Thyroid gland (tissue), 4 donors: ENCODE measurements at regions not wholly inside any gene's neighbourhood (a gene's known extent, or its start where the extent isn't known, plus 50 kb on each side); places are given as distances from the start of the nearest gene placed in this dataset.
A peak's percentile ranks its signal among the peaks of the same experiment; 100 is the strongest.

Experiments used
- DNase-seq, 2 donors: peaks; one replicate each; pipeline ENCODE4 v3.0.0-alpha.2; 2019
- H3K27ac ChIP-seq, 3 donors: fragments of 200-600 bp; sonication (generic); 1 replicate in 2 of 3; 2 replicates in 1 of 3; pipeline ENCODE4 v1.5.1; 2016 to 2019; ENCODE audit warnings: mild to moderate bottlenecking in 1 of 3, moderate library complexity in 1 of 3
- H3K27me3 ChIP-seq: fragments of 200-600 bp; sonication (generic); one replicate; pipeline ENCODE4 v1.5.1; 2019
- H3K36me3 ChIP-seq, 2 donors: fragments of 200-600 bp; sonication (generic); one replicate each; pipeline ENCODE4 v1.5.1; 2016 to 2019
- H3K4me1 ChIP-seq, 2 donors: fragments of 200-600 bp; sonication (generic); one replicate each; pipeline ENCODE4 v1.5.1; 2017 to 2019
- H3K4me3 ChIP-seq, 3 donors: fragments of 200-600 bp; sonication (generic); replicated peaks in 1 of 3; 1 replicate in 2 of 3; 2 replicates in 1 of 3; pipeline ENCODE4 v1.5.1; 2016; ENCODE audit warnings: mild to moderate bottlenecking in 1 of 3
- H3K9me3 ChIP-seq: fragments of 200-600 bp; sonication (generic); one replicate; pipeline ENCODE4 v1.5.1; 2017
- POLR2A ChIP-seq, 2 donors: fragments of 450-650 bp; IDR thresholded peaks; one replicate each; pipeline ENCODE4 v1.6.1; 2017; ENCODE audit warnings: antibody characterized with exemption in 2 of 2, mild to moderate bottlenecking in 2 of 2, moderate library complexity in 1 of 2
- WGBS, 2 donors: methylation state at CpG; one replicate each; pipeline ENCODE4 v1.1.5; 2017; 5-methylcytosine and 5-hydroxymethylcytosine counted together
- intact Hi-C: fragments of 100-400 bp; cut with DNase I; formaldehyde crosslinking; loops from one replicate; pipeline ENCODE4 v1.15.1; 2023
- TF ChIP-seq, protein P1 (sequence below), 6 experiments: fragments of 200-600 bp in 3 of 6; fragments of 450-650 bp in 3 of 6; sonication (generic) in 3 of 6; IDR thresholded peaks; one replicate each; pipeline ENCODE4 v1.5.1; 2016 to 2019; ENCODE audit warnings: antibody characterized with exemption in 6 of 6, mild to moderate bottlenecking in 2 of 6, inconsistent platforms in 1 of 6, moderate library complexity in 1 of 6

DNA sequence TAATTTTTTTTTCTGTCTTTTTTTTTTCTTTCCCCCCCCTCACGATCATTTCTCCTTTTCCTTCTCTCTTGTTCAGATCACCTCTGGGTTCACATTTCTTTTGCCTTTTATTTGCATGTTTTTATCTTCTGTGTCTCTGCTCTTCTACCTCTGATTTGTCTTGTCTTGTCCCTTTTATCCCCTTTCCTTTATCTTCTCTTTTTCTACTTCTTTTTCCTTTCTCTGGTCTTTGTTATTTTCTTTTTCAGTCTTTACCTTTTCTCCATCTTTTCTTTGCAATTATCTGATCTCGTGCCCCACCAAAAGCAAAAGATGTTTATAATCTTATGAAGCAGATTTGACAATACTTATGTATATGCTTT, 77.8 kb upstream of the RAP1B start:
- WGBS, 2 donors = 84 to 88% methylated on average over 2 of the region's 2 CpGs
- Histone ChIP-seq H3K4me3 (no peak overlapping the region), H3K27me3 (no peaks in the 10 kb centered on the region), H3K36me3 (no peaks in the 10 kb centered on the region), H3K9me3 (no peaks in the 10 kb centered on the region), H3K4me1 (peaks cover 11 to 27% of the 10 kb centered on the region in 2 donors), H3K27ac (no peak overlapping the region)
- TF ChIP-seq, protein P1, sequence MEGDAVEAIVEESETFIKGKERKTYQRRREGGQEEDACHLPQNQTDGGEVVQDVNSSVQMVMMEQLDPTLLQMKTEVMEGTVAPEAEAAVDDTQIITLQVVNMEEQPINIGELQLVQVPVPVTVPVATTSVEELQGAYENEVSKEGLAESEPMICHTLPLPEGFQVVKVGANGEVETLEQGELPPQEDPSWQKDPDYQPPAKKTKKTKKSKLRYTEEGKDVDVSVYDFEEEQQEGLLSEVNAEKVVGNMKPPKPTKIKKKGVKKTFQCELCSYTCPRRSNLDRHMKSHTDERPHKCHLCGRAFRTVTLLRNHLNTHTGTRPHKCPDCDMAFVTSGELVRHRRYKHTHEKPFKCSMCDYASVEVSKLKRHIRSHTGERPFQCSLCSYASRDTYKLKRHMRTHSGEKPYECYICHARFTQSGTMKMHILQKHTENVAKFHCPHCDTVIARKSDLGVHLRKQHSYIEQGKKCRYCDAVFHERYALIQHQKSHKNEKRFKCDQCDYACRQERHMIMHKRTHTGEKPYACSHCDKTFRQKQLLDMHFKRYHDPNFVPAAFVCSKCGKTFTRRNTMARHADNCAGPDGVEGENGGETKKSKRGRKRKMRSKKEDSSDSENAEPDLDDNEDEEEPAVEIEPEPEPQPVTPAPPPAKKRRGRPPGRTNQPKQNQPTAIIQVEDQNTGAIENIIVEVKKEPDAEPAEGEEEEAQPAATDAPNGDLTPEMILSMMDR (IDR thresholded peaks at IDR 0.05) = no peak
- TF ChIP-seq POLR2A (IDR thresholded peaks at IDR 0.05) = no peak
- no peak for DNase-seq
- intact Hi-C loops = no loop called here

DNA sequence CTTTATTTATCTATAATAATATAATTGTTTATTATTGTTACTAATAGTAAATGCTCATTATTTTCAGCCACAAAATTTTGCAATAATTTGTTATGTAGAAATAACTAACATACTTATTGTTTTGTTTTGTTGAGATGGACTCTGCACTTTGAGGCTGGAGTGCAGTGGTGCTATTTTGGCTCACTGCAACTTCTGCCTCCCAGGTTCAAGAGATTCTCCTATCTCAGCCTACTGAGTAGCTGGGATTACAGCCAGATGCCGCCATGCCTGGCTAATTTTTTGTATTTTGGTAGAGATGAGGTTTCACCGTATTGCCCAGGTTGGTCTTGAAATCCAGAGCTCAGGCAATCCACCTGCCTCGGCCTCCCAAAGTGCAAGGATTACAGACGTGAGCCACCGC, 76.6 kb upstream of the RAP1B start:
- H3K27me3 ChIP-seq = no peaks in the 10 kb centered on the region
- TF ChIP-seq POLR2A (IDR thresholded peaks at IDR 0.05) = no peak
- TF ChIP-seq, protein P1 (IDR thresholded peaks at IDR 0.05) = no peak
- no peaks in the 10 kb centered on the region for H3K9me3 ChIP-seq
- H3K36me3 ChIP-seq = no peaks in the 10 kb centered on the region
- no peak overlapping the region for H3K4me3 ChIP-seq
- intact Hi-C loops = no loop called here
- WGBS, 2 donors = 80 to 87% methylated on average over 5 of the region's 5 CpGs
- H3K27ac ChIP-seq = no peak overlapping the region
- H3K4me1 ChIP-seq = peaks cover 11 to 21% of the 10 kb centered on the region in 2 donors
- DNase-seq = peak; percentile 17 to 49

DNA sequence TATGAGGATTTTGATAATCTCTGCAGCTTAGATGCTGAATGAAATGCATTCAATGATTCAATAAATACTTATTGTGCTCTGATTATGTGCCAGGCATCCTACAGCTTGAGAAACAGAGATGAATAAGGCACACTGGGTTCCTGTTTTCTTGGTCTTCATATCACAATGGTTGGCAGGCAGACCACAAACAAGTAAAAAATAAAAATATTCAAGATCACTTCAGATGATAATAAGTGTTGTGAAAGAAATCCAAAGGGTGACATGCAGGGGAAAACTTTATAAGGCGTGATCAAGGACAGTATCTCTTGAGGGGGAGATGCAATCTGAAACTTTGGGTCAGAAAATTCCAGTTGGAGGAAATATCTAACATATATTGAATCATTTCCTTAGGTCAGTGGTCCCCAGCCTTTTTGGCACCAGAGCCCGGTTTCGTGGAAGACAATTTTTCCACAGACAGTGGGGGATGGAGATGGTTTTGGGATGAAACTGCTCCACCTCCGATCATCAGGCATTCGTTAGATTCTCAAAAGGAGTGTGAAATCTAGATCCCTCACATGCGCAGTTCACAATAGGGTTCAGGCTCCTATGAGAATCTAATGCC, 73.7 kb upstream of the RAP1B start:
- Histone ChIP-seq H3K4me3 (no peak overlapping the region), H3K27me3 (no peaks in the 10 kb centered on the region), H3K36me3 (no peaks in the 10 kb centered on the region), H3K4me1 (no peaks in the 10 kb centered on the region), H3K9me3 (no peaks in the 10 kb centered on the region), H3K27ac (no peak overlapping the region)
- no peak for DNase-seq
- WGBS, 2 donors = 71 to 85% methylated on average over 6 of the region's 6 CpGs
- TF ChIP-seq, protein P1 (IDR thresholded peaks at IDR 0.05) = no peak
- no peak for TF ChIP-seq POLR2A (IDR thresholded peaks at IDR 0.05)
- intact Hi-C loops = no loop called here

DNA sequence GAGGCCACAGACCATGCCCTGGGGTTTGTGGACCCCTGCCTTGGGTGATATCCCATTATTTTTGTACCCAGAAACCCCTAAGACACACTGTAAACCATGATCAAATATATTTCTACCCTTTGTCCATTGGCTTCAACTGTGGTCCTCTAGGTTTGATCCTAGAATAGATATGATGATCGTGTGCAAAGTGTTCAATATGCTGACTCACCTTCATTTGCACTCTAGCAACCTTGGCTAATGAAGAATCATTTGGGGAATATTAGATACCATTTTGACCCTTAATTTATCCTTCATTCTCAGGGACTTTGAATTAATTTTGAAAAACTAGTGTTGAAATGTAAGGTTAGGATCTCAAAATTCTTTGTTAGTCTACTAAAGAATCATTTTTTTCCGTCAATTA, 73.1 kb upstream of the RAP1B start:
- Histone ChIP-seq H3K27me3 (no peaks in the 10 kb centered on the region), H3K36me3 (no peaks in the 10 kb centered on the region), H3K9me3 (no peaks in the 10 kb centered on the region), H3K4me1 (no peaks in the 10 kb centered on the region), H3K4me3 (no peak overlapping the region), H3K27ac (no peak overlapping the region)
- intact Hi-C loops = no loop called here
- TF ChIP-seq, protein P1 (IDR thresholded peaks at IDR 0.05) = no peak
- TF ChIP-seq POLR2A (IDR thresholded peaks at IDR 0.05) = no peak
- no peak for DNase-seq
- WGBS, 2 donors = 98% methylated on average over 2 of the region's 2 CpGs

DNA sequence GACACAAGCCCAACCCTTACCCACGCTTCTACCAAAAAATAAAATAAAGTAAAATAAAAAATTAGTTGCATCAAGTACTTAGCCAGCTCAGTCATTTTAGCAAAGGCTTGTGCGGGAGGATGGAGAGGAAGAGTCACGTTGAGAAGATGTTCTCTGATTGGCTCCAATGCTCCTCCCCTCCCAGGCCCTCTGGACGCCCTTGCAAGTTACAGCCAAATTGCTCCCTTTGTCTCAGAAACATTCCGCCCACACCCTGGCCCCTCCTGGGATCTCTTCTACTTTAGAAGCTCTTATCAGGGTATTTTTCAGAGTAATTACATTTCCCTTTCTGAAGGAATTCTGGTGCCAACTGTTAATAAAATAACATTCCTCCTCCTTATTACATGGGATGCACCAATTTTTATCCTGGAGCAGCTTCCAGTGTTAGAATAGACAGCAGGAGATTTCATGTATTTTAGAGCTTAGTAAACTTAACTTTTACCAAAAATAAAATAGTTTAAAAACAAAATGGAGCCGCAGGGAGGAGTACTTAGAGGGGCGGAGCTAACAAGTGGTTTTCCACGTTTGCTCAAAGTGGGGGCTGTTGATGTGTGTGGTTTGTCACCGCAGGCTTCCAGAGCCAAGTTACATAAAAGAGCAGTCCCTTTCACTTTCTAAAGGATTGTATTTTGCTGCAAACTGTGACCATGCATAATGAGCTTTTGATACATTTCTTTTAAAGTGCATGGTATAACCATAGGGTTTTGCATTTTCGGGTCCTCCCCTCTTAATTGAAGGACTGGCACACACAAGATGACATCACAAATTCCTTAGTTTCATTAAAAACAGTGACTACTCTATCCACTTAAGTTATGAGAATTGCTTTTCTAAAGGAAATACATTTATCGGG, 71.7 kb upstream of the RAP1B start:
- peak overlapping the region in 2 of 3 donors; percentile 48 to 49 for H3K27ac ChIP-seq
- H3K27me3 ChIP-seq = no peaks in the 10 kb centered on the region
- no peaks in the 10 kb centered on the region for H3K4me1 ChIP-seq
- no peak overlapping the region for H3K4me3 ChIP-seq
- 37 to 48% methylated on average over 11 of the region's 11 CpGs for WGBS, 2 donors
- intact Hi-C loops = no loop called here
- H3K36me3 ChIP-seq = no peaks in the 10 kb centered on the region
- TF ChIP-seq, protein P1 (IDR thresholded peaks at IDR 0.05) = no peak
- no peak for TF ChIP-seq POLR2A (IDR thresholded peaks at IDR 0.05)
- peak; percentile 24 to 39 for DNase-seq
- no peaks in the 10 kb centered on the region for H3K9me3 ChIP-seq
